GM23338 (cell line): ENCODE measurements at regions not wholly inside any gene's neighbourhood (a gene's known extent, or its start where the extent isn't known, plus 50 kb on each side); places are given as distances from the start of the nearest gene placed in this dataset.

Source experiments
- ATAC-seq: fragments of 200-7000 bp; cut with Tn5 transposase; 3 replicates; pipeline ENCODE4 v1.9.1; 2020
- DNase-seq: peaks from one replicate; pipeline ENCODE4 v3.0.0-alpha.2; 2015; ENCODE audit warnings: low spot score
- H2AFZ ChIP-seq: fragments of 200-600 bp; sonication (generic); 2 replicates; pipeline ENCODE4 v1.8.0; 2016; ENCODE audit warnings: antibody characterized with exemption, mild to moderate bottlenecking, moderate library complexity
- H3F3A ChIP-seq: fragments of 200-600 bp; sonication (generic); replicated peaks from 2 replicates; pipeline ENCODE4 v1.8.0; 2017; ENCODE audit warnings: antibody characterized with exemption, mixed run types, low read depth
- H3K27ac ChIP-seq: fragments of 200-600 bp; sonication (generic); 2 replicates; pipeline ENCODE4 v1.6.1; 2016; ENCODE audit warnings: low read depth
- H3K27me3 ChIP-seq: fragments of 200-600 bp; sonication (generic); 2 replicates; pipeline ENCODE4 v1.8.0; 2016; ENCODE audit warnings: mild to moderate bottlenecking, mixed run types, moderate library complexity; ENCODE audit not compliant: insufficient read depth
- H3K36me3 ChIP-seq: fragments of 200-600 bp; sonication (generic); 2 replicates; pipeline ENCODE4 v1.8.0; 2016; ENCODE audit warnings: mild to moderate bottlenecking; ENCODE audit not compliant: insufficient read depth
- H3K4me1 ChIP-seq: fragments of 200-600 bp; sonication (generic); 2 replicates; pipeline ENCODE4 v1.8.0; 2016; ENCODE audit warnings: mild to moderate bottlenecking, moderate library complexity; ENCODE audit not compliant: insufficient read depth
- H3K4me2 ChIP-seq: fragments of 200-600 bp; sonication (generic); 2 replicates; pipeline ENCODE4 v1.7.1; 2017; ENCODE audit warnings: mixed run types
- H3K4me3 ChIP-seq: fragments of 200-600 bp; sonication (generic); 2 replicates; pipeline ENCODE4 v1.6.1; 2016; ENCODE audit warnings: mixed run types
- H3K79me2 ChIP-seq: fragments of 200-600 bp; sonication (generic); replicated peaks from 2 replicates; pipeline ENCODE4 v1.8.0; 2017; ENCODE audit warnings: mild to moderate bottlenecking; ENCODE audit not compliant: insufficient read depth
- H3K9me2 ChIP-seq: fragments of 200-600 bp; sonication (generic); 2 replicates; pipeline ENCODE4 v1.8.0; 2017; ENCODE audit not compliant: insufficient read depth
- H4K20me1 ChIP-seq: fragments of 200-600 bp; sonication (generic); replicated peaks from 2 replicates; pipeline ENCODE4 v1.8.0; 2017; ENCODE audit warnings: mild to moderate bottlenecking; ENCODE audit not compliant: insufficient read depth
- H3K27ac Mint-ChIP-seq: 2 replicates; pipeline ENCODE4 v1.8.0; 2020; ENCODE audit warnings: inconsistent platforms, mild to moderate bottlenecking, moderate library complexity, mixed read lengths
- H3K27me3 Mint-ChIP-seq: 3 replicates; pipeline ENCODE4 v1.8.0; 2022; ENCODE audit warnings: low read depth, mild to moderate bottlenecking, moderate library complexity, mixed read lengths, inconsistent platforms; ENCODE audit not compliant: insufficient read depth, poor library complexity
- H3K36me3 Mint-ChIP-seq: 3 replicates; pipeline ENCODE4 v1.8.0; 2021; ENCODE audit warnings: low read depth, mild to moderate bottlenecking, inconsistent platforms, moderate library complexity, mixed read lengths
- H3K4me1 Mint-ChIP-seq: 3 replicates; pipeline ENCODE4 v1.8.0; 2020; ENCODE audit warnings: mild to moderate bottlenecking, inconsistent platforms, mixed read lengths
- H3K4me3 Mint-ChIP-seq: 3 replicates; pipeline ENCODE4 v1.8.0; 2021; ENCODE audit warnings: moderate library complexity, mild to moderate bottlenecking, inconsistent platforms, mixed read lengths
- H3K9me3 Mint-ChIP-seq: 3 replicates; pipeline ENCODE4 v1.8.0; 2020; ENCODE audit warnings: moderate library complexity, mild to moderate bottlenecking, inconsistent platforms, mixed read lengths
- CREB1 ChIP-seq: fragments of 250-450 bp; sonication (Bioruptor Pico); IDR thresholded peaks from 2 replicates; pipeline ENCODE4 v1.5.0; 2020; ENCODE audit warnings: low read depth, mild to moderate bottlenecking, moderate library complexity
- EZH2 ChIP-seq: fragments of 200-600 bp; sonication (generic); IDR thresholded peaks from one replicate; pipeline ENCODE4 v1.8.0; 2017; ENCODE audit warnings: antibody characterized with exemption, mild to moderate bottlenecking, low read depth; ENCODE audit not compliant: unreplicated experiment
- EZH2phosphoT487 ChIP-seq: fragments of 200-600 bp; sonication (generic); IDR thresholded peaks from one replicate; pipeline ENCODE4 v1.8.1; 2018; ENCODE audit warnings: antibody characterized with exemption; ENCODE audit not compliant: unreplicated experiment
- JUNB ChIP-seq: IDR thresholded peaks from one replicate; pipeline ENCODE4 v1.6.1; 2016; ENCODE audit warnings: antibody characterized with exemption; ENCODE audit not compliant: unreplicated experiment
- NANOG ChIP-seq: IDR thresholded peaks from 2 replicates; pipeline ENCODE4 v1.6.1; 2016; ENCODE audit warnings: antibody characterized with exemption, borderline replicate concordance
- POLR2AphosphoS5 ChIP-seq: IDR thresholded peaks from 2 replicates; pipeline ENCODE4 v1.6.1; 2016; ENCODE audit warnings: antibody characterized with exemption, low read depth
- STAT1 ChIP-seq: IDR thresholded peaks from one replicate; pipeline ENCODE4 v1.6.1; 2016; ENCODE audit warnings: antibody characterized with exemption; ENCODE audit not compliant: unreplicated experiment
- ZNF114 ChIP-seq: fragments of 250-450 bp; sonication (Bioruptor Pico); IDR thresholded peaks from 2 replicates; pipeline ENCODE4 v1.5.0; 2020; ENCODE audit warnings: mild to moderate bottlenecking, moderate library complexity
- TF ChIP-seq, protein P1 (sequence below): fragments of 250-450 bp; sonication (Bioruptor Pico); IDR thresholded peaks from 2 replicates; pipeline ENCODE4 v1.5.0; 2020; ENCODE audit warnings: mild to moderate bottlenecking, moderate library complexity
- TF ChIP-seq, protein P2 (sequence below), 2 experiments: fragments of 200-600 bp in 1 of 2; sonication (generic) in 1 of 2; conservative IDR thresholded peaks; 2 replicates each; pipeline versions ENCODE4 v1.5.1 to v1.6.1; 2016 to 2017; ENCODE audit warnings: antibody characterized with exemption in 2 of 2, low read depth in 2 of 2, mild to moderate bottlenecking in 2 of 2, moderate library complexity in 1 of 2

DNA sequence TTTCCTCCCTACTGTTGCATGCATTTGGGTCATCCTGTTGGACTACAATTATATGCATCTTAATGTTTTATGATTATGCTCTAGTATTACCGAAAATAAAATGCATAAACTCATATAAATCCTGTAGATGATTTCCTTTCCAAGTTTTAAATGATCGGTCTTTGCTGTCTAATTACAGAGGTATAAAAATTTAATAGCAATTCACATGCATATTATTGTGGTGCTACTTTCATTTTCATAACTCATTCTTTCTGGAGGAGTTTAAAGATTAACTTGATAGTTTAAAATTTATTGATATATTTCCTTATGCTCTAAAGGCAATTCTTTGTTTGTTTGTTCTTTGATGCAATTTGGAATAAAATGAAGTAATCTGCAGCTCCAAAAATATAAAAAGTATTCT lies 1475.1 kb downstream of the MAT2B start (continued):
- TF ChIP-seq, protein P1, sequence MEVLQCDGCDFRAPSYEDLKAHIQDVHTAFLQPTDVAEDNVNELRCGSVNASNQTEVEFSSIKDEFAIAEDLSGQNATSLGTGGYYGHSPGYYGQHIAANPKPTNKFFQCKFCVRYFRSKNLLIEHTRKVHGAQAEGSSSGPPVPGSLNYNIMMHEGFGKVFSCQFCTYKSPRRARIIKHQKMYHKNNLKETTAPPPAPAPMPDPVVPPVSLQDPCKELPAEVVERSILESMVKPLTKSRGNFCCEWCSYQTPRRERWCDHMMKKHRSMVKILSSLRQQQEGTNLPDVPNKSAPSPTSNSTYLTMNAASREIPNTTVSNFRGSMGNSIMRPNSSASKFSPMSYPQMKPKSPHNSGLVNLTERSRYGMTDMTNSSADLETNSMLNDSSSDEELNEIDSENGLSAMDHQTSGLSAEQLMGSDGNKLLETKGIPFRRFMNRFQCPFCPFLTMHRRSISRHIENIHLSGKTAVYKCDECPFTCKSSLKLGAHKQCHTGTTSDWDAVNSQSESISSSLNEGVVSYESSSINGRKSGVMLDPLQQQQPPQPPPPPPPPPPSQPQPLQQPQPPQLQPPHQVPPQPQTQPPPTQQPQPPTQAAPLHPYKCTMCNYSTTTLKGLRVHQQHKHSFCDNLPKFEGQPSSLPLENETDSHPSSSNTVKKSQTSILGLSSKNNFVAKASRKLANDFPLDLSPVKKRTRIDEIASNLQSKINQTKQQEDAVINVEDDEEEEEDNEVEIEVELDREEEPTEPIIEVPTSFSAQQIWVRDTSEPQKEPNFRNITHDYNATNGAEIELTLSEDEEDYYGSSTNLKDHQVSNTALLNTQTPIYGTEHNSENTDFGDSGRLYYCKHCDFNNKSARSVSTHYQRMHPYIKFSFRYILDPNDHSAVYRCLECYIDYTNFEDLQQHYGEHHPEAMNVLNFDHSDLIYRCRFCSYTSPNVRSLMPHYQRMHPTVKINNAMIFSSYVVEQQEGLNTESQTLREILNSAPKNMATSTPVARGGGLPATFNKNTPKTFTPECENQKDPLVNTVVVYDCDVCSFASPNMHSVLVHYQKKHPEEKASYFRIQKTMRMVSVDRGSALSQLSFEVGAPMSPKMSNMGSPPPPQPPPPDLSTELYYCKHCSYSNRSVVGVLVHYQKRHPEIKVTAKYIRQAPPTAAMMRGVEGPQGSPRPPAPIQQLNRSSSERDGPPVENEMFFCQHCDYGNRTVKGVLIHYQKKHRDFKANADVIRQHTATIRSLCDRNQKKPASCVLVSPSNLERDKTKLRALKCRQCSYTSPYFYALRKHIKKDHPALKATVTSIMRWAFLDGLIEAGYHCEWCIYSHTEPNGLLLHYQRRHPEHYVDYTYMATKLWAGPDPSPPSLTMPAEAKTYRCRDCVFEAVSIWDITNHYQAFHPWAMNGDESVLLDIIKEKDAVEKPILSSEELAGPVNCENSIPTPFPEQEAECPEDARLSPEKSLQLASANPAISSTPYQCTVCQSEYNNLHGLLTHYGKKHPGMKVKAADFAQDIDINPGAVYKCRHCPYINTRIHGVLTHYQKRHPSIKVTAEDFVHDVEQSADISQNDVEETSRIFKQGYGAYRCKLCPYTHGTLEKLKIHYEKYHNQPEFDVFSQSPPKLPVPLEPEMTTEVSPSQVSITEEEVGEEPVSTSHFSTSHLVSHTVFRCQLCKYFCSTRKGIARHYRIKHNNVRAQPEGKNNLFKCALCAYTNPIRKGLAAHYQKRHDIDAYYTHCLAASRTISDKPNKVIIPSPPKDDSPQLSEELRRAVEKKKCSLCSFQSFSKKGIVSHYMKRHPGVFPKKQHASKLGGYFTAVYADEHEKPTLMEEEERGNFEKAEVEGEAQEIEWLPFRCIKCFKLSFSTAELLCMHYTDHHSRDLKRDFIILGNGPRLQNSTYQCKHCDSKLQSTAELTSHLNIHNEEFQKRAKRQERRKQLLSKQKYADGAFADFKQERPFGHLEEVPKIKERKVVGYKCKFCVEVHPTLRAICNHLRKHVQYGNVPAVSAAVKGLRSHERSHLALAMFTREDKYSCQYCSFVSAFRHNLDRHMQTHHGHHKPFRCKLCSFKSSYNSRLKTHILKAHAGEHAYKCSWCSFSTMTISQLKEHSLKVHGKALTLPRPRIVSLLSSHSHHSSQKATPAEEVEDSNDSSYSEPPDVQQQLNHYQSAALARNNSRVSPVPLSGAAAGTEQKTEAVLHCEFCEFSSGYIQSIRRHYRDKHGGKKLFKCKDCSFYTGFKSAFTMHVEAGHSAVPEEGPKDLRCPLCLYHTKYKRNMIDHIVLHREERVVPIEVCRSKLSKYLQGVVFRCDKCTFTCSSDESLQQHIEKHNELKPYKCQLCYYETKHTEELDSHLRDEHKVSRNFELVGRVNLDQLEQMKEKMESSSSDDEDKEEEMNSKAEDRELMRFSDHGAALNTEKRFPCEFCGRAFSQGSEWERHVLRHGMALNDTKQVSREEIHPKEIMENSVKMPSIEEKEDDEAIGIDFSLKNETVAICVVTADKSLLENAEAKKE (CRISPR knock-in tag) = no peak
- TF ChIP-seq EZH2 (no peak), ZNF114 (CRISPR knock-in tag) (no peak), STAT1 (no peak), POLR2AphosphoS5 (no peak), NANOG (no peak), JUNB (no peak), EZH2phosphoT487 (no peak), CREB1 (CRISPR knock-in tag) (no peak)
- TF ChIP-seq, protein P2, sequence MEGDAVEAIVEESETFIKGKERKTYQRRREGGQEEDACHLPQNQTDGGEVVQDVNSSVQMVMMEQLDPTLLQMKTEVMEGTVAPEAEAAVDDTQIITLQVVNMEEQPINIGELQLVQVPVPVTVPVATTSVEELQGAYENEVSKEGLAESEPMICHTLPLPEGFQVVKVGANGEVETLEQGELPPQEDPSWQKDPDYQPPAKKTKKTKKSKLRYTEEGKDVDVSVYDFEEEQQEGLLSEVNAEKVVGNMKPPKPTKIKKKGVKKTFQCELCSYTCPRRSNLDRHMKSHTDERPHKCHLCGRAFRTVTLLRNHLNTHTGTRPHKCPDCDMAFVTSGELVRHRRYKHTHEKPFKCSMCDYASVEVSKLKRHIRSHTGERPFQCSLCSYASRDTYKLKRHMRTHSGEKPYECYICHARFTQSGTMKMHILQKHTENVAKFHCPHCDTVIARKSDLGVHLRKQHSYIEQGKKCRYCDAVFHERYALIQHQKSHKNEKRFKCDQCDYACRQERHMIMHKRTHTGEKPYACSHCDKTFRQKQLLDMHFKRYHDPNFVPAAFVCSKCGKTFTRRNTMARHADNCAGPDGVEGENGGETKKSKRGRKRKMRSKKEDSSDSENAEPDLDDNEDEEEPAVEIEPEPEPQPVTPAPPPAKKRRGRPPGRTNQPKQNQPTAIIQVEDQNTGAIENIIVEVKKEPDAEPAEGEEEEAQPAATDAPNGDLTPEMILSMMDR (conservative IDR thresholded peaks at IDR 0.05; ENCODE audit: low read depth in 2 of 2) = no peak

DNA sequence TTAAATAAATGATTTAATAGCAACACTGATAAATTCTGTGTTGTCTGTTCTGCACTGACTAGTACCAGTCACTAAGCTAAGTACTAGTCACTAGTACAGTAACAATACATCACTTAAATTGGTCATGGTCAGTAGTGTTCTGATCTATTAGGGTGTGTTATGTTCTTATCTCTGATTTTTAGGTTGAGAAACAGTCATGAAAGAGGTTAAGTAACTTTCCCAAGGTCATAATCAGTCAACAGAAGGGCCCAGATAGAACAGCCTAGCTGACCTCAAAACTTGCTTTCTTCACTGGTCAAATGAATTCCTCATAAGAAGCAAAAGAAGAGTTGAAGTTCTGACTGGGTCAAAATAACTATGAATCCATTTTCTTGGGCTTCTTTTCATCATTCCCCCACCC lies 1492.7 kb downstream of the MAT2B start:
- Mint-ChIP-seq H3K4me1 (peaks cover 7% of the 10 kb centered on the region; the same call in 2 of the 3 replicates), H3K4me3 (no peak overlapping the region), H3K27me3 (no peaks in the 10 kb centered on the region), H3K36me3 (no peaks in the 10 kb centered on the region), H3K9me3 (no peaks in the 10 kb centered on the region), H3K27ac (no peak overlapping the region)
- Histone ChIP-seq H2AFZ (no peak overlapping the region), H3K4me1 (no peaks in the 10 kb centered on the region), H3K9me2 (no peaks in the 10 kb centered on the region), H3K27me3 (no peaks in the 10 kb centered on the region), H3K36me3 (no peaks in the 10 kb centered on the region), H3K4me2 (no peak overlapping the region), H3F3A (no peaks in the 10 kb centered on the region), H3K27ac (no peak overlapping the region), H4K20me1 (no peaks in the 10 kb centered on the region), H3K79me2 (no peaks in the 10 kb centered on the region), H3K4me3 (no peak overlapping the region)
- DNase-seq = no peak
- no peak for ATAC-seq
- TF ChIP-seq ZNF114 (CRISPR knock-in tag) (no peak), JUNB (no peak)
- TF ChIP-seq, protein P1 (CRISPR knock-in tag) = no peak
